ENCODE measurements at regions not wholly inside any gene's neighbourhood (a gene's known extent, or its start where the extent isn't known, plus 50 kb on each side); places are given as distances from the start of the nearest gene placed in this dataset.
A peak's percentile ranks its signal among the peaks of the same experiment; 100 is the strongest.

- Histone ChIP-seq H3K4me3 (ENCODE audit: low read depth in 1 of 2, low read length in 2 of 2) (no peak overlapping the region), H3K36me3 (ENCODE audit: insufficient read depth, low read length) (no peaks in the 10 kb centered on the region), H4K20me1 (ENCODE audit: insufficient read depth, low read length) (no peaks in the 10 kb centered on the region), H3K4me2 (ENCODE audit: insufficient read depth, low read length) (no peak overlapping the region), H3K27ac (ENCODE audit: low read length) (peak overlapping the region; percentile 96), H3K79me2 (ENCODE audit: insufficient read depth, low read length) (no peaks in the 10 kb centered on the region), H3K27me3 (ENCODE audit: insufficient read depth, low read length, poor library complexity) (no peaks in the 10 kb centered on the region), H2AFZ (ENCODE audit: low read depth, low read length) (no peak overlapping the region), H3K9ac (ENCODE audit: low read depth, low read length) (no peak overlapping the region), H3K4me1 (ENCODE audit: insufficient read depth, low read length) (peaks cover 39% of the 10 kb centered on the region), H3K9me3 (ENCODE audit: insufficient read depth, low read length, severe bottlenecking) (no peaks in the 10 kb centered on the region)
- TF ChIP-seq, protein P1, sequence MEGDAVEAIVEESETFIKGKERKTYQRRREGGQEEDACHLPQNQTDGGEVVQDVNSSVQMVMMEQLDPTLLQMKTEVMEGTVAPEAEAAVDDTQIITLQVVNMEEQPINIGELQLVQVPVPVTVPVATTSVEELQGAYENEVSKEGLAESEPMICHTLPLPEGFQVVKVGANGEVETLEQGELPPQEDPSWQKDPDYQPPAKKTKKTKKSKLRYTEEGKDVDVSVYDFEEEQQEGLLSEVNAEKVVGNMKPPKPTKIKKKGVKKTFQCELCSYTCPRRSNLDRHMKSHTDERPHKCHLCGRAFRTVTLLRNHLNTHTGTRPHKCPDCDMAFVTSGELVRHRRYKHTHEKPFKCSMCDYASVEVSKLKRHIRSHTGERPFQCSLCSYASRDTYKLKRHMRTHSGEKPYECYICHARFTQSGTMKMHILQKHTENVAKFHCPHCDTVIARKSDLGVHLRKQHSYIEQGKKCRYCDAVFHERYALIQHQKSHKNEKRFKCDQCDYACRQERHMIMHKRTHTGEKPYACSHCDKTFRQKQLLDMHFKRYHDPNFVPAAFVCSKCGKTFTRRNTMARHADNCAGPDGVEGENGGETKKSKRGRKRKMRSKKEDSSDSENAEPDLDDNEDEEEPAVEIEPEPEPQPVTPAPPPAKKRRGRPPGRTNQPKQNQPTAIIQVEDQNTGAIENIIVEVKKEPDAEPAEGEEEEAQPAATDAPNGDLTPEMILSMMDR (IDR thresholded peaks at IDR 0.05; ENCODE audit: borderline replicate concordance, extremely low read depth, low read length, poor library complexity, severe bottlenecking), result no peak
- TF ChIP-seq EZH2 (IDR thresholded peaks at IDR 0.05; ENCODE audit: borderline replicate concordance, low read depth, low read length, severe bottlenecking), result no peak
- ATAC-seq (ENCODE audit: insufficient read depth, low read depth), result no peak
- DNase-seq, result peak; percentile 17
Observed at GRCh38 chr9:88321764-88322163, 66.5 kb upstream of the SPIN1 start.

DNA sequence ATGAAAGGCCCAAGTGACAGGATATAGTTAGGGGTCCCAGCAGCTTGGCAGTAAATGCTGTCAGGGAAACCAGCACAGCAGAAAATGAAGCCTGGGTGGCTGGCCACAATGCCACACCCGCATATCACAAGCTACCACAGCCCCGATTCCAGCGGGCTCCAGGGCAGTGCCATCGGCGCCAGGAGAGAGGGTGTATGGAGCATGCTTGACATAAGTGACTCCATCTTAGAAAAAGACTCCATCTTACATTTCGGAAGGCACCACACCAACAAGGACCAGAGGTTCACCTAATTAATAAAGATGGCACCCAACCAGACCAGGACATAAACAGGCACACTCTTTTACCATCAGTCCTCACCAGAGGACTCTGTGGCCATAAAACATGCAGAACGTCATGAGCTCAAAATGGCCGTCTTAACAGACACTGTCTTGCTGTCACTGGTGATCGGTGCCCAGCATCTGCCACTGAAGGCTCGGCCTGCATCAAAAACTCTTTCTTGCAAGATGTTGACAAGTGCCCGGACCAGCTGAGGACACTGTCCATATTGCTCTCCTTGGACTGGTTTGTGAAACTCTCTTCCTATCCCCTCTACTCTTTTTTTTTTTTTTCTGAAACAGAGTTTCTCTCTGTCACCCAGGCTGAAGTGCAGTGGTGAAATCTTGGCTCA is 67.4 kb upstream of the SPIN1 start:
- H3K27ac ChIP-seq (ENCODE audit: low read length), result peak overlapping the region; percentile 32; the same call in 1 of the 2 replicates
- H3K27me3 ChIP-seq (ENCODE audit: insufficient read depth, low read length, poor library complexity), result no peaks in the 10 kb centered on the region
- no peak overlapping the region for H3K4me3 ChIP-seq (ENCODE audit: low read depth in 1 of 2, low read length in 2 of 2)
- ATAC-seq (ENCODE audit: insufficient read depth, low read depth), result no peak
- H3K9ac ChIP-seq (ENCODE audit: low read depth, low read length), result no peak overlapping the region
- H3K79me2 ChIP-seq (ENCODE audit: insufficient read depth, low read length), result no peaks in the 10 kb centered on the region
- peaks cover 39% of the 10 kb centered on the region for H3K4me1 ChIP-seq (ENCODE audit: insufficient read depth, low read length)
- no peak for DNase-seq
- no peak overlapping the region for H2AFZ ChIP-seq (ENCODE audit: low read depth, low read length)
- no peaks in the 10 kb centered on the region for H4K20me1 ChIP-seq (ENCODE audit: insufficient read depth, low read length)
- H3K9me3 ChIP-seq (ENCODE audit: insufficient read depth, low read length, severe bottlenecking), result no peaks in the 10 kb centered on the region
- no peaks in the 10 kb centered on the region for H3K36me3 ChIP-seq (ENCODE audit: insufficient read depth, low read length)
- no peak for TF ChIP-seq EZH2 (IDR thresholded peaks at IDR 0.05; ENCODE audit: borderline replicate concordance, low read depth, low read length, severe bottlenecking)
- TF ChIP-seq, protein P1 (IDR thresholded peaks at IDR 0.05; ENCODE audit: borderline replicate concordance, extremely low read depth, low read length, poor library complexity, severe bottlenecking), result no peak
- no peak overlapping the region for H3K4me2 ChIP-seq (ENCODE audit: insufficient read depth, low read length)

GRCh38 chr9:88319936-88320747 is 68.1 kb upstream of the SPIN1 start:
- ATAC-seq (ENCODE audit: insufficient read depth, low read depth), result no peak
- no peak overlapping the region for H2AFZ ChIP-seq (ENCODE audit: low read depth, low read length)
- H3K9me3 ChIP-seq (ENCODE audit: insufficient read depth, low read length, severe bottlenecking), result no peaks in the 10 kb centered on the region
- H3K4me1 ChIP-seq (ENCODE audit: insufficient read depth, low read length), result peaks cover 38% of the 10 kb centered on the region
- no peaks in the 10 kb centered on the region for H3K27me3 ChIP-seq (ENCODE audit: insufficient read depth, low read length, poor library complexity)
- H3K27ac ChIP-seq (ENCODE audit: low read length), result no peak overlapping the region
- H3K79me2 ChIP-seq (ENCODE audit: insufficient read depth, low read length), result no peaks in the 10 kb centered on the region
- no peak for DNase-seq
- no peaks in the 10 kb centered on the region for H4K20me1 ChIP-seq (ENCODE audit: insufficient read depth, low read length)
- H3K36me3 ChIP-seq (ENCODE audit: insufficient read depth, low read length), result no peaks in the 10 kb centered on the region
- H3K4me3 ChIP-seq (ENCODE audit: low read depth in 1 of 2, low read length in 2 of 2), result no peak overlapping the region
- H3K9ac ChIP-seq (ENCODE audit: low read depth, low read length), result no peak overlapping the region
- TF ChIP-seq EZH2 (IDR thresholded peaks at IDR 0.05; ENCODE audit: borderline replicate concordance, low read depth, low read length, severe bottlenecking), result no peak
- TF ChIP-seq, protein P1 (IDR thresholded peaks at IDR 0.05; ENCODE audit: borderline replicate concordance, extremely low read depth, low read length, poor library complexity, severe bottlenecking), result no peak
- no peak overlapping the region for H3K4me2 ChIP-seq (ENCODE audit: insufficient read depth, low read length)

Data from DND-41 (cell line).